ENCODE measurements at regions not wholly inside any gene's neighbourhood (a gene's known extent, or its start where the extent isn't known, plus 50 kb on each side); places are given as distances from the start of the nearest gene placed in this dataset.

GRCh38 chr2:196365145-196365544 is 193.8 kb upstream of the STK17B start:
- peak; percentile 52 for TF ChIP-seq POLR2A (IDR thresholded peaks at IDR 0.05; ENCODE audit: low read depth, low read length)
- TF ChIP-seq POLR2AphosphoS5 (IDR thresholded peaks at IDR 0.05; ENCODE audit: insufficient read depth, low read depth, low read length) = peak; percentile 57
- TF ChIP-seq, protein P1, sequence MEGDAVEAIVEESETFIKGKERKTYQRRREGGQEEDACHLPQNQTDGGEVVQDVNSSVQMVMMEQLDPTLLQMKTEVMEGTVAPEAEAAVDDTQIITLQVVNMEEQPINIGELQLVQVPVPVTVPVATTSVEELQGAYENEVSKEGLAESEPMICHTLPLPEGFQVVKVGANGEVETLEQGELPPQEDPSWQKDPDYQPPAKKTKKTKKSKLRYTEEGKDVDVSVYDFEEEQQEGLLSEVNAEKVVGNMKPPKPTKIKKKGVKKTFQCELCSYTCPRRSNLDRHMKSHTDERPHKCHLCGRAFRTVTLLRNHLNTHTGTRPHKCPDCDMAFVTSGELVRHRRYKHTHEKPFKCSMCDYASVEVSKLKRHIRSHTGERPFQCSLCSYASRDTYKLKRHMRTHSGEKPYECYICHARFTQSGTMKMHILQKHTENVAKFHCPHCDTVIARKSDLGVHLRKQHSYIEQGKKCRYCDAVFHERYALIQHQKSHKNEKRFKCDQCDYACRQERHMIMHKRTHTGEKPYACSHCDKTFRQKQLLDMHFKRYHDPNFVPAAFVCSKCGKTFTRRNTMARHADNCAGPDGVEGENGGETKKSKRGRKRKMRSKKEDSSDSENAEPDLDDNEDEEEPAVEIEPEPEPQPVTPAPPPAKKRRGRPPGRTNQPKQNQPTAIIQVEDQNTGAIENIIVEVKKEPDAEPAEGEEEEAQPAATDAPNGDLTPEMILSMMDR (IDR thresholded peaks at IDR 0.05; ENCODE audit: extremely low read depth in 1 of 2, insufficient read depth in 1 of 2, low read depth in 1 of 2, low read length in 2 of 2) = no peak
- no peak for TF ChIP-seq EZH2 (IDR thresholded peaks at IDR 0.05; ENCODE audit: borderline replicate concordance, low read depth, low read length, severe bottlenecking)

All from endothelial cell of umbilical vein (primary cell).